ENCODE measurements at regions not wholly inside any gene's neighbourhood (a gene's known extent, or its start where the extent isn't known, plus 50 kb on each side); places are given as distances from the start of the nearest gene placed in this dataset.
"Not testable (repeated sequence)": the region's sequence is repeated elsewhere in the genome, so short reads cannot be mapped to it uniquely, and the experiment has no call there.

DNA sequence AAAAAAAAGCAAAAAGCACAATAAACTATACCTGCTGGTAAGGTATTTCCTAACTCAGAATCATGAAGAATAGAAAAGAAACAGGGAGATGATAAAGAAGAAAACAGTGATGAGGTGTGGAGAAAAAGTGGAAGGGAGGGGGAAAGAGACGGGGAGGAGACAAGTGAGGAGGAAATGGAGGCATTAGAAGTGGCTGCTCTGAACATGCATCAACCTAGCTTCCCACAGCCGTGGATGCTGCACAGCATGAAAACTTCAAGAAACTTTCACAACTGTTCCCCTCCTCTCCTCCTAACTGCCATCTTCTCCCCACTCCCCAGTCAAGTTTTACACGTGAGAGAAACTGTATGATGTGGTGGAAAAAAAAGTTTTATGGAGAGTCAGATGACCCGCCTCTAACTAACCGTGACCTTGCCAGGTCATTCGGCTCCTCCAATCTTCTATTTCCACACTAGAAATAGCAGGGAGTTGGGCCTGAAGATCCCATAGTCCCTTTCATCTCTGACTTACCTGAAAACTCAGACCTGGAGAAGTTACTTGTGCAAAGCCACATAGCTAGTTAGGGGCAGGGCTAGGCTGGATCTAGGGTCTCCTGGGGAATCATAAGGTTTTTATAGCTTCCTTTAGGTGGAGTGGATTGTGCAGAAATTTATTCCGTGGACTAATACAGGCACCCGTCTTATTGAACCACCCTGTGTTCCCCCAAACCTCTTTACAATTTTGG is 461.9 kb downstream of the KLF5 start:
- Histone ChIP-seq H3K27me3 (no peaks in the 10 kb centered on the region), H3K36me3 (no peaks in the 10 kb centered on the region), H3K4me1 (no peaks in the 10 kb centered on the region), H3K27ac (no peak overlapping the region), H3K4me3 (no peak overlapping the region), H3K9me3 (no peaks in the 10 kb centered on the region)
- TF ChIP-seq, protein P1, sequence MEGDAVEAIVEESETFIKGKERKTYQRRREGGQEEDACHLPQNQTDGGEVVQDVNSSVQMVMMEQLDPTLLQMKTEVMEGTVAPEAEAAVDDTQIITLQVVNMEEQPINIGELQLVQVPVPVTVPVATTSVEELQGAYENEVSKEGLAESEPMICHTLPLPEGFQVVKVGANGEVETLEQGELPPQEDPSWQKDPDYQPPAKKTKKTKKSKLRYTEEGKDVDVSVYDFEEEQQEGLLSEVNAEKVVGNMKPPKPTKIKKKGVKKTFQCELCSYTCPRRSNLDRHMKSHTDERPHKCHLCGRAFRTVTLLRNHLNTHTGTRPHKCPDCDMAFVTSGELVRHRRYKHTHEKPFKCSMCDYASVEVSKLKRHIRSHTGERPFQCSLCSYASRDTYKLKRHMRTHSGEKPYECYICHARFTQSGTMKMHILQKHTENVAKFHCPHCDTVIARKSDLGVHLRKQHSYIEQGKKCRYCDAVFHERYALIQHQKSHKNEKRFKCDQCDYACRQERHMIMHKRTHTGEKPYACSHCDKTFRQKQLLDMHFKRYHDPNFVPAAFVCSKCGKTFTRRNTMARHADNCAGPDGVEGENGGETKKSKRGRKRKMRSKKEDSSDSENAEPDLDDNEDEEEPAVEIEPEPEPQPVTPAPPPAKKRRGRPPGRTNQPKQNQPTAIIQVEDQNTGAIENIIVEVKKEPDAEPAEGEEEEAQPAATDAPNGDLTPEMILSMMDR (IDR thresholded peaks at IDR 0.05): no peak
- intact Hi-C loops (cut with DNase I; ENCODE audit: low total_unique reads): no loop called here
- no peak for DNase-seq

DNA sequence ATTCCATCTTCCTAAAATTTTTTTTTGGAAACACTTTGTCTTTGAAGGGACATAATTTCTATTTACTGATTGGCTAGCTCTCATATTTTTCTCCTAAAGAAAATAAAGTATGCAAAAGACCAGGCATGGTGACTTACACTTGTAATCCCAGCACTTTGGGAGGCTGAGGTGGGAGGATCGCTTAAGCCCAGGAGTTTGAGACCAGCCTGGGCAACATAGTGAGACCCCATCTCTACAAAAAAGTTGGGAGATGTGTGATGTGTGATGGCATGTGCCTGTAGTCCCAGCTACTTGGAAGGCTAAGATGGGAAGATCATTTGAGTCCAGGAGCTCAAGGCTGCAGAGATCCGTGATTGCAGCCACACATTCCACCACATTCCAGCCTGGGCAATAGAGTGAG is 461.3 kb downstream of the KLF5 start:
- H3K36me3 ChIP-seq; H3K27me3 ChIP-seq; H3K9me3 ChIP-seq; H3K27ac ChIP-seq; H3K4me3 ChIP-seq; intact Hi-C loops (cut with DNase I; ENCODE audit: low total_unique reads); DNase-seq; H3K4me1 ChIP-seq: not testable (repeated sequence)

DNA sequence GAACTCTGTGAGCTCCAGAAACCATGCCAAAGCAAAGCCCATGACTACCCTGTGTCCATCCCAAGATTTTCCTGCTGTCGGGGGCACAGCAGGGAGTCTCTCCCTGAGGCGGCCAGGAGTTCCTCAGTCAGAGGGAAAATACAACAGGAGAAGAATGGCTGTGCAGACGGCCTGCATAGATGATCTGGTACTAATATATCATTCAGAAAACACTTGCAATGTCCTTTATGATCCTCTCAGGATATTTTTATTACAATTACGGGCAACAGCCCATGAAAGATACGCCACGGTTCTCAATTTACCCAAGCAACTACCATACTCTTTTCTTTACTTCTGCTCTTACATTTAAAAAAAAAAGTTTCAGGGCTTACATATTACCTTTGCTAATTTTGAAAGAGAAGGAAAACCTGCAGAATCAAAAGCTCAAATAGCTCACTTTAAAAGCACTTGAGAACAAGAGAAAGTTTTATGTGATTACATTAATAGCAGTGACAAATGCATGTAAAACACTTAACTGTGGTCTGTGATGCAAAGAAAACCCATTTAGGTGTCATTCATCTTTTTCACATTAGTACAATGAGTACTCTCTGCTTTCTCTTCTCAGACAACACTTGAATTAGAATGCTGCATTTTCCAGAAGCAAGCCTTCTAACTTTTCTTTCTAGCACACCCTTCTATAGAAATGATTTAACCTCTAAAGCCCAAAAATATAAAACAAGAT is 460.8 kb downstream of the KLF5 start:
- Histone ChIP-seq H3K27me3 (no peaks in the 10 kb centered on the region), H3K36me3 (no peaks in the 10 kb centered on the region), H3K4me1 (no peaks in the 10 kb centered on the region), H3K27ac (no peak overlapping the region), H3K4me3 (no peak overlapping the region), H3K9me3 (no peaks in the 10 kb centered on the region)
- intact Hi-C loops (cut with DNase I; ENCODE audit: low total_unique reads): no loop called here
- no peak for DNase-seq
- TF ChIP-seq, protein P1 (IDR thresholded peaks at IDR 0.05): no peak

DNA sequence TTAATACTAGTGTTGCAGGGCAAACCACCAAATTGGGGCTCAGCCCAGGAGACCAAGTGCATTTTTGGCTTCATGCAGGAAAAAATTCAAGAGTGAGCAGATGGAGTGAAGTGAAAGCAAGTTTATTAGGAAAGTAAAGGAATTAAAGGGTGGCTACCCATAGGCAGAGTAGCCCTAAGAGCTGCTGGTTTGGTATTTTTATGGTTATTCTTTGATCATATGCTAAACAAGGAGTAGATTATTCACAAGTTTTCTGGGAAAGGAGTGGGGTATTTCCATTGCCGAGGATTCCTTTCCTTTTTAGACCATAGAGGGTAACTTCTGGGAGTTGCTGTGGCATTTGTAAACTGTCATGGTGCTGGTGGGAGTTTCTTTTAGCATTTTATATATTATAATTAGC is 459.0 kb downstream of the KLF5 start:
- DNase-seq: no peak
- intact Hi-C loops (cut with DNase I; ENCODE audit: low total_unique reads): no loop called here
- no peaks in the 10 kb centered on the region for H3K9me3 ChIP-seq

DNA sequence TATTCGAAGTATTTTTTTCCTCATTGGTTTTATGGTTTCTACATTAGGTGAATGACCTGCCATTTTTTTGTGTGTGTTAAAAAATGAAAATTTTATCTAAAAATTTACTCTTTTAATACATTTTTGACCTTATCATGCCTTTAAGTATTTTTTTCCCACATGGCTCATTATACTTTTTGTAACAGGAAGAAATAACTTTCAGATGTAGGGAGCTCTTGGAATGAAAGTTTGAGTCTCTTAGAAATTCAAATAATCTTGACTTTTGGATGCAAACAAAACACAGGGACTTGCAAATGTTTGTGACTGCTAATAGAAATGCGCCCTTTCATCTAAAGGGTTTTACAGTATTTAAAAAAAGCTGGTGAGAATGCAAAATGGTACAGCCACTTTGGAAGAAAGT is 457.9 kb downstream of the KLF5 start:
- Histone ChIP-seq H3K27ac (no peak overlapping the region), H3K27me3 (no peaks in the 10 kb centered on the region), H3K4me1 (no peaks in the 10 kb centered on the region), H3K4me3 (no peak overlapping the region), H3K9me3 (no peaks in the 10 kb centered on the region), H3K36me3 (no peaks in the 10 kb centered on the region)
- no peak for DNase-seq
- intact Hi-C loops (cut with DNase I; ENCODE audit: low total_unique reads): no loop called here
- TF ChIP-seq, protein P1 (IDR thresholded peaks at IDR 0.05): no peak

More for the DNA sequence above, 459.0 kb downstream of the KLF5 start:
- no peak overlapping the region for H3K27ac ChIP-seq
- no peaks in the 10 kb centered on the region for H3K27me3 ChIP-seq
- no peaks in the 10 kb centered on the region for H3K36me3 ChIP-seq
- no peak overlapping the region for H3K4me3 ChIP-seq
- H3K4me1 ChIP-seq: no peaks in the 10 kb centered on the region
- TF ChIP-seq, protein P1 (IDR thresholded peaks at IDR 0.05): no peak

DNA sequence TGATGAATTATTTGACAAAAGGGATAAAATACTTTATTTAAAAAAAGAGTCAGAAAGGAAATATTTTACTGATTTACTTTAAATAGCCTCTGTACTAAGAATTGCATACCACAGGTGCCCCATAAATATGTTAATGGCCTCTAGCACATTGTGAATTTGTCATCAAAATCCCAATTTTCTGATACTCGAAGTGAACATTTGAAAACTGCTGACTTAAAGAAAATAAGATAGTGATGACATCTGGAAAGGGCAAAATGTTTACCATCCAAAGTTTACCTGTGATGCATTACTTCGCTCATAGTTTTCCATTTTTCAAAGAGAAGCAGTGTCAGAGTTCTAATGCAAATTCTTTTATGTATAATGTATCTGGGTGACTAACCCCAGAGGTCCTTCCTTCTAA is 455.4 kb downstream of the KLF5 start:
- H3K9me3 ChIP-seq: no peaks in the 10 kb centered on the region
- intact Hi-C loops (cut with DNase I; ENCODE audit: low total_unique reads): no loop called here
- H3K27ac ChIP-seq: no peak overlapping the region
- H3K4me3 ChIP-seq: no peak overlapping the region
- H3K36me3 ChIP-seq: no peaks in the 10 kb centered on the region
- H3K4me1 ChIP-seq: no peaks in the 10 kb centered on the region
- DNase-seq: no peak
- TF ChIP-seq, protein P1 (IDR thresholded peaks at IDR 0.05): no peak
- no peaks in the 10 kb centered on the region for H3K27me3 ChIP-seq

Data from tibial artery (tissue), 4 donors.